22Rv1 (cell line): ENCODE measurements at regions not wholly inside any gene's neighbourhood (a gene's known extent, or its start where the extent isn't known, plus 50 kb on each side); places are given as distances from the start of the nearest gene placed in this dataset.

Source experiments
- CTCF ChIP-seq: fragments of 450-650 bp; IDR thresholded peaks from 2 replicates; pipeline ENCODE4 v1.5.1; 2017; ENCODE audit warnings: mild to moderate bottlenecking
- ZFX ChIP-seq: fragments of 450-650 bp; IDR thresholded peaks from 2 replicates; pipeline ENCODE4 v1.6.1; 2017; ENCODE audit warnings: antibody characterized with exemption, borderline replicate concordance

DNA sequence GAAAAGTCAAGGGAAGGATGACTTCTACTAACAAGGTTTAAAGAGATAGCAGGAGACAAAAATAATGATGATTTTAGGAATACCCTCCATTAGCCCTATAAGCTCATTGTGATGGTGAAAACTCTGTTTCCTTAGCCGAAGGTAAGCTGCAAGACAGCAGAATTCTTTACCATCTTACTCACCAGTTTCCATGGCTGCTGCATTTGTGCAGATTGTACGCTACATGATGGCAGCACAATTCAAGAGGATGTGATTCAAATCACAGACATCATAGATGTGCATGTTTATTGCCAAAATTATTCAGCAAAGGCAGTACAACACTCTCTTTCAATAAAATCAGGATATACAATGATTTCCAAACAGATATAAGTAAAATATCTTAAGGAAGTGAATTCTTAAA, 175.6 kb downstream of the SPATA31D1 start:
- TF ChIP-seq CTCF (no peak), ZFX (no peak)
